OCI-LY1 (cell line): ENCODE measurements at regions not wholly inside any gene's neighbourhood (a gene's known extent, or its start where the extent isn't known, plus 50 kb on each side); places are given as distances from the start of the nearest gene placed in this dataset.

Experiments used
- EZH2 ChIP-seq: fragments of 200-600 bp; sonication (generic), shearing (Covaris generic); IDR thresholded peaks from 2 replicates; pipeline ENCODE4 v1.8.0; 2017; ENCODE audit warnings: borderline replicate concordance, mixed run types, mild to moderate bottlenecking, antibody characterized with exemption, low read length, moderate library complexity, mixed read lengths
- TF ChIP-seq, protein P1 (sequence below): fragments of 200-600 bp; sonication (generic), shearing (Covaris generic); IDR thresholded peaks from 2 replicates; pipeline ENCODE4 v1.5.1; 2017; ENCODE audit warnings: mild to moderate bottlenecking, antibody characterized with exemption, low read length, moderate library complexity, mixed read lengths

DNA sequence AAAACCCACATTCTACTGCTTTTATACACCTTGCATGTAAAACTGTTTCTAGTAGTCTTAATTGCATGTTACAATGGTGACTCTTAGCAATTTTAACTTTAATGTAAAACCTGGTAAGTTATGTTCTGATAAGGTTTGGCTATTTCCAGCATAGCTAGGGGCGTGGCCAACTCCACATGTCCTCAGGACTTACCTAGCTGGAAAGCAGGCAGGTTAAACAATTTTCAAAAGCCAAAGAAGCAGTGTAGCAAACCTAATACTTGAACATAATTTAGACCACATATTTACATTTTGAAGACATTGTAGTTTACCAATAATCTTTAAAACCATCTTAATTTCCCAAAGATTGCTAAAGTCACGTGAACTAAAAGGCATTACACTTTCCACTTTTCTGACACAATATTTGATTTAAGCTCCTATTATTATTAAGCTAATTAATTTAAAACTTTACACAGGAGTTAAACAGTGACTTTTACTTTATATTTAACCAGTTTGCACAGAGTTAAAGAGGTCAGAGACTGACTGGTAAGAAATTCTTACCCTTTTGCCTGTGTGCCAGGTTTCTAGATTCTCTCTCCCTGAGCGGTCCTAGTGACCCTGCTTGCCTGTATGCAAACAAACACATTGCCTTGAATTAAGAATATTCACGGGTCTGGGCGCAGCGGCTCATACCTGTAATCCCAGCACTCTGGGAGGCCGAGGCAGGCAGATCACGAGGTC is 88.2 kb downstream of the GLUD2 start:
- TF ChIP-seq, protein P1, sequence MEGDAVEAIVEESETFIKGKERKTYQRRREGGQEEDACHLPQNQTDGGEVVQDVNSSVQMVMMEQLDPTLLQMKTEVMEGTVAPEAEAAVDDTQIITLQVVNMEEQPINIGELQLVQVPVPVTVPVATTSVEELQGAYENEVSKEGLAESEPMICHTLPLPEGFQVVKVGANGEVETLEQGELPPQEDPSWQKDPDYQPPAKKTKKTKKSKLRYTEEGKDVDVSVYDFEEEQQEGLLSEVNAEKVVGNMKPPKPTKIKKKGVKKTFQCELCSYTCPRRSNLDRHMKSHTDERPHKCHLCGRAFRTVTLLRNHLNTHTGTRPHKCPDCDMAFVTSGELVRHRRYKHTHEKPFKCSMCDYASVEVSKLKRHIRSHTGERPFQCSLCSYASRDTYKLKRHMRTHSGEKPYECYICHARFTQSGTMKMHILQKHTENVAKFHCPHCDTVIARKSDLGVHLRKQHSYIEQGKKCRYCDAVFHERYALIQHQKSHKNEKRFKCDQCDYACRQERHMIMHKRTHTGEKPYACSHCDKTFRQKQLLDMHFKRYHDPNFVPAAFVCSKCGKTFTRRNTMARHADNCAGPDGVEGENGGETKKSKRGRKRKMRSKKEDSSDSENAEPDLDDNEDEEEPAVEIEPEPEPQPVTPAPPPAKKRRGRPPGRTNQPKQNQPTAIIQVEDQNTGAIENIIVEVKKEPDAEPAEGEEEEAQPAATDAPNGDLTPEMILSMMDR = no peak
- no peak for TF ChIP-seq EZH2
